KMS-11 (cell line): ENCODE measurements at regions not wholly inside any gene's neighbourhood (a gene's known extent, or its start where the extent isn't known, plus 50 kb on each side); places are given as distances from the start of the nearest gene placed in this dataset.

Source experiments
- H2AFZ ChIP-seq: fragments of 200-600 bp; sonication (generic); 2 replicates; pipeline ENCODE4 v1.6.1; 2016; ENCODE audit warnings: antibody characterized with exemption, mixed run types, low read depth
- H3K27ac ChIP-seq: fragments of 200-600 bp; sonication (generic); 2 replicates; pipeline ENCODE4 v1.6.1; 2016; ENCODE audit warnings: mild to moderate bottlenecking, mixed run types
- H3K27me3 ChIP-seq: fragments of 200-600 bp; sonication (generic); 2 replicates; pipeline ENCODE4 v1.6.1; 2017; ENCODE audit warnings: mild to moderate bottlenecking, low read depth, mixed run types, moderate library complexity; ENCODE audit not compliant: insufficient read depth
- H3K36me3 ChIP-seq: fragments of 200-600 bp; sonication (generic); 2 replicates; pipeline ENCODE4 v1.6.1; 2017; ENCODE audit warnings: mild to moderate bottlenecking, mixed run types; ENCODE audit not compliant: insufficient read depth
- H3K4me1 ChIP-seq: fragments of 200-600 bp; sonication (generic); 2 replicates; pipeline ENCODE4 v1.6.1; 2016; ENCODE audit warnings: mild to moderate bottlenecking, low read depth, mixed run types; ENCODE audit not compliant: poor library complexity, severe bottlenecking
- H3K4me2 ChIP-seq: fragments of 200-600 bp; sonication (generic); 2 replicates; pipeline ENCODE4 v1.7.0; 2016; ENCODE audit warnings: mild to moderate bottlenecking, mixed run types
- H3K4me3 ChIP-seq: fragments of 200-600 bp; sonication (generic); IDR thresholded peaks from 2 replicates; pipeline ENCODE4 v1.6.1; 2017; ENCODE audit warnings: low read depth, low read length, mixed read lengths; ENCODE audit not compliant: insufficient read depth
- H3K79me2 ChIP-seq: fragments of 200-600 bp; sonication (generic); 2 replicates; pipeline ENCODE4 v1.6.1; 2016; ENCODE audit warnings: low read depth, mixed run types; ENCODE audit not compliant: insufficient read depth
- H3K9ac ChIP-seq: fragments of 200-600 bp; sonication (generic); 2 replicates; pipeline ENCODE4 v1.6.1; 2016; ENCODE audit warnings: mild to moderate bottlenecking, mixed run types
- H4K20me1 ChIP-seq: fragments of 200-600 bp; sonication (generic); 2 replicates; pipeline ENCODE4 v1.6.1; 2016; ENCODE audit warnings: mild to moderate bottlenecking, mixed run types; ENCODE audit not compliant: insufficient read depth
- CTCF ChIP-seq: fragments of 200-600 bp; sonication (generic); conservative IDR thresholded peaks from 2 replicates; pipeline ENCODE4 v1.6.1; 2017; ENCODE audit warnings: low read depth, mild to moderate bottlenecking, antibody characterized with exemption, low read length, moderate library complexity, mixed read lengths

DNA sequence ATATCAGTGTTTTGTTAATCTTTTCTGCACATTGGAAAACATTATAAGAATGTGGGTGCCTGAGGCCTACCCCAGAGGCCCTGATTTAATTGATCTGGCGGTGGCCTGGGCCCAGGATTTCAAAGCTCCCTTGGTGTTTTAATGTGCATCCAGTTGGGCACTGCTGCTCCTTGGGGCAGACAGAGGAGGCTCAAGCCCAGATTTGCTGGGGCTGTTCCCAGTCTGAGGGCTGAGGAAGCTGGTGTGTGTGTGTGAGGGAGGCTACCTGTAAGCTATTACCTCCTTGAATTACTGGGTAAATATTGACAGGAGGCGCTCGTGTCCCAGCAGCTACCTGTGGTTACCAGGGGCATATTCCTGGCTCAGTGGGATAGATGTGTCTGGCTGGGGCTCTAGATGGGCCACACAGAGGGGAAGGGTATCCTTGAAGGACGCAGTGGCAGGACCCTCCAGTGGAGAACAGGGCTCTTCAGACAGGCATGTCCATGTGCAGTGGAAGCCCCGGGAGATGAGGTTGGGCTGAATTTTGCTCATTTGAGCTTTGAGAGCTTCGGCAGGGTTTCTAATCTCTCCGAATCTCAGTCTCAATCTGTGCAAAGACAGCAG, 975.4 kb upstream of the ZNF722 start:
- no peak overlapping the region for H3K4me3 ChIP-seq
- H3K79me2 ChIP-seq, result no peaks in the 10 kb centered on the region
- H4K20me1 ChIP-seq, result no peaks in the 10 kb centered on the region
- H3K27ac ChIP-seq, result no peak overlapping the region
- no peaks in the 10 kb centered on the region for H3K36me3 ChIP-seq
- no peak for TF ChIP-seq CTCF
- no peak overlapping the region for H2AFZ ChIP-seq
- H3K4me2 ChIP-seq, result no peak overlapping the region
- H3K27me3 ChIP-seq, result no peaks in the 10 kb centered on the region
- no peak overlapping the region for H3K9ac ChIP-seq
- no peaks in the 10 kb centered on the region for H3K4me1 ChIP-seq

DNA sequence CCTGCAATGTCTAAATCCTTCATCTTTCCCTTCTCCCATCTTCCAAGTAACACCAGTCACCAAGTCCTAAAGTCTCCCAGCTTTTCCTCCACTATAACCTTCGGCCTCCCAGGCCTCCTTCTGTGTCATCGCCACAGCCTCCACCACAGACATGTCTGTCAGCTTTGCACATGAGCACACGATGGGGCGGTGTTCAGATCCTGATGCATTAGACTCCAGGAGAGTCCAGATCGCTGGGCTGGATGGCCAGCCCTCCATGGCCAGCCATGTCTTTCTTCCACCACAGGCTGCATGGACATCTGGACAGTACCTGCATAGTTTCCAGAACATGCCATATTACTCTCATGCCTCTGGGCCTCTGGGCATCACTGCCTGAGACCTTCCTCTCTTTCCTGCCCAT, 974.2 kb upstream of the ZNF722 start:
- Histone ChIP-seq H3K4me2 (no peak overlapping the region), H2AFZ (no peak overlapping the region), H3K79me2 (no peaks in the 10 kb centered on the region), H4K20me1 (no peaks in the 10 kb centered on the region), H3K36me3 (no peaks in the 10 kb centered on the region), H3K27me3 (no peaks in the 10 kb centered on the region), H3K27ac (no peak overlapping the region), H3K4me1 (no peaks in the 10 kb centered on the region), H3K9ac (no peak overlapping the region), H3K4me3 (no peak overlapping the region)
- TF ChIP-seq CTCF, result no peak

- TF ChIP-seq CTCF, result no peak
- Histone ChIP-seq H3K4me2 (no peak overlapping the region), H3K36me3 (no peaks in the 10 kb centered on the region), H3K27me3 (no peaks in the 10 kb centered on the region), H3K79me2 (no peaks in the 10 kb centered on the region), H3K9ac (no peak overlapping the region), H2AFZ (no peak overlapping the region), H3K4me1 (no peaks in the 10 kb centered on the region), H4K20me1 (no peaks in the 10 kb centered on the region), H3K27ac (no peak overlapping the region), H3K4me3 (no peak overlapping the region)
These were observed 972.8 kb upstream of the ZNF722 start for GRCh38 chr7:63025815-63026214.

GRCh38 chr7:63027075-63027474, 971.6 kb upstream of the ZNF722 start:
- Histone ChIP-seq H3K36me3 (no peaks in the 10 kb centered on the region), H3K4me3 (no peak overlapping the region), H3K79me2 (no peaks in the 10 kb centered on the region), H3K4me2 (no peak overlapping the region), H3K9ac (no peak overlapping the region), H3K27me3 (no peaks in the 10 kb centered on the region), H2AFZ (no peak overlapping the region), H3K4me1 (no peaks in the 10 kb centered on the region), H3K27ac (no peak overlapping the region), H4K20me1 (no peaks in the 10 kb centered on the region)
- TF ChIP-seq CTCF, result no peak
